Muscle of leg (tissue), 3 donors: ENCODE measurements at regions not wholly inside any gene's neighbourhood (a gene's known extent, or its start where the extent isn't known, plus 50 kb on each side); places are given as distances from the start of the nearest gene placed in this dataset.

ENCODE experiments used
- DNase-seq: peaks from one replicate; pipeline ENCODE4 v3.0.0; 2013
- H3K27ac ChIP-seq: one replicate; pipeline ENCODE4 v1.5.1; 2013; ENCODE audit warnings: mild to moderate bottlenecking, low read length, control low read depth
- H3K27me3 ChIP-seq: one replicate; pipeline ENCODE4 v1.6.1; 2013; ENCODE audit warnings: low read length; ENCODE audit not compliant: control insufficient read depth, insufficient read depth
- H3K36me3 ChIP-seq: one replicate; pipeline ENCODE4 v1.6.1; 2013; ENCODE audit warnings: low read length; ENCODE audit not compliant: control insufficient read depth, insufficient read depth
- H3K4me1 ChIP-seq: one replicate; pipeline ENCODE4 v1.6.1; 2013; ENCODE audit warnings: low read length; ENCODE audit not compliant: control insufficient read depth, insufficient read depth
- H3K4me3 ChIP-seq: one replicate; pipeline ENCODE4 v1.5.1; 2013; ENCODE audit warnings: low read length, control low read depth
- H3K9me3 ChIP-seq: replicated peaks from 2 replicates; pipeline ENCODE4 v1.6.1; 2013; ENCODE audit warnings: low read depth, low read length; ENCODE audit not compliant: control insufficient read depth
- WGBS: methylation state at CpG from one replicate; pipeline ENCODE4 v1.1.5; 2013; ENCODE audit warnings: missing lambda C conversion rate; ENCODE audit not compliant: insufficient coverage; 5-methylcytosine and 5-hydroxymethylcytosine counted together

DNA sequence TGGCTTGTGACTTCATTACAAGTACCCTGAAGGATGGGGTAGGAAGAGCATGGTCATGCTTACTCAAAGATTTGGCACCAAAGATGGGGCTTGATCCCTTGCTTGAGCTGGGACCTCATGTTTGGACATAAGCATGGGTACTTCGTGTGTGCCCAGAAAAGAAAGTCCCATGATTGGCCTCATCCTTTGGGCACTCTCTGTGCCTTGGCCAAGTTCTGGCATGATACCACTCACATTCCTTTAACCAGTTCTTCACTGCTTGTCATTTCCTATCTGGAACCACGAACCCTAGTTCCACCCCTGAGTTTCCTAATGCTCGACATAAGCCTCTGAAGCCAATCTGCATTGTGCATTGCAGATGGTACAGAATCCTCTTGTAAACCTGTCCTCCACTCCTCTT lies 107.0 kb downstream of the NAV1 start:
- Histone ChIP-seq H3K27me3 (peaks cover 16% of the 10 kb centered on the region), H3K36me3 (peaks cover 7% of the 10 kb centered on the region), H3K27ac (no peak overlapping the region), H3K4me3 (no peak overlapping the region), H3K4me1 (peaks cover 51% of the 10 kb centered on the region), H3K9me3 (no peaks in the 10 kb centered on the region)
- 40% methylated on average over 1 of the region's 3 CpGs for WGBS
- no peak for DNase-seq

DNA sequence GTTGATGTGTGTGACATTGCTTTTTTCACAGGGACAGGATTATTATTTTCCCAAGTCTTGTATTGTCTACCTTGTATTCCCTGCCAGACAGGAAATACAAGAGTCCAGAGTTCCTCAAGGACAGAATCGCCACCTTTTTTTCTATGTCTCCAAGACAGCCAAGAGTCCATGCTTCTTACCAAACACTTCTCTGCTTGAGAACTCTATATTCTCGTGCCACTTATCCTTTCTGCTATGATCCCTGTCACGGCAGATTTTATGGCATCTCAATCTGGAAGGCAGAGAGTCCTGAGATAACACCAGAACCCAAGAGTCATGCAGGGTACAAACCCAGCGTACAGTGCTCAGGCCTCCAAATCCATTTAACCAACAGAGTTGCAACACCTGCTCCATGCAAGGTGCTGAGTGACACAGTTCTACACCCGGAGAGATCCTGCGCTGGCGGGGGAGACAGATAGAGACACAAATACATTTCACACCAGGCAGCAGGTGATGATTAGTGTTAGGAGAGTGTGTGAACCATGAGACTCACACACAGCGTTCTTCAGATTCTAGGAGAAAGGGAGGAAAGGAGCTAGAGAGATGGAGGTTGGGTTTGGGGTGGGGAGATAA lies 107.6 kb downstream of the NAV1 start:
- H3K4me1 ChIP-seq = peaks cover 51% of the 10 kb centered on the region
- H3K4me3 ChIP-seq = no peak overlapping the region
- H3K36me3 ChIP-seq = peaks cover 6% of the 10 kb centered on the region
- no peaks in the 10 kb centered on the region for H3K9me3 ChIP-seq
- WGBS = 68% methylated on average over 3 of the region's 8 CpGs
- no peak for DNase-seq
- H3K27me3 ChIP-seq = peaks cover 16% of the 10 kb centered on the region
- H3K27ac ChIP-seq = no peak overlapping the region

DNA sequence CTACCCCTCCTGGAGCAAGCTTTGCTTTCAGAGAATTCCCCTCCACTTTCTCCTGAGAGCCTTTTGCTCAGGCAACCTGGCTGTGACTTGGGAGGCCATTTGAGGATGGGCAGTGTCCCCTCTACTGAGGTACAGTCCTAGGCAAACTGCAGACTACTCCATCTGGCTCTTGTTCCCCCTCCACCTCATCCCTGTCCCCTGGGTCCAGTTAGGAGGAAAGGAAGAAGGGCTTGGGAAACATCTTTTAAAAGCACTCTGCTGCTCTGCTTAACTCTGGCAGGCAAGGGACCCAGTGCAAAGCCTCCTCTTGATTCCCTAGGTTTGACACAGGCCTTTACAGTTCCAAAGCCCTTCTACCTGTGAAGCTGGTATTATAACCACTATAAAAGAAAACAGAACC lies 108.2 kb downstream of the NAV1 start:
- Histone ChIP-seq H3K27ac (no peak overlapping the region), H3K4me1 (peaks cover 55% of the 10 kb centered on the region)

DNA sequence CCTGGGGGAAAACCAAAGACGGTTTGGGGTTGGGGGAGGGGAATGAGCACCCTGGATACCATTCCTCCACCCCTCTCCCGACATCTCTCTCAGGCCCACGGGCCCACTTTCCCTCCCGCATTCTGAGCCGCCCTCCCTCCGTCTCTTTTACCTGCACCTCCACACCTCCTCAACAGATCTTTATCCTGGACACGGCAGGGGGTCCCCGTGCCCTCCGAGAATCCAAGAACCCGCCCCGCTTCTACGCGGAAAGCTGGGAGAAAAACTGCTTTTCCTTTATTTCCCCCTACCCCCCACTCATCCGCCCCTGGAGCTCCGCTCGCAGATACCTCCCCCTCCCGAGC lies 108.8 kb downstream of the NAV1 start:
- H3K9me3 ChIP-seq = no peaks in the 10 kb centered on the region
- no peak for DNase-seq
- WGBS = 9% methylated on average over 15 of the region's 17 CpGs
- H3K36me3 ChIP-seq = peaks cover 4% of the 10 kb centered on the region
- H3K4me3 ChIP-seq = peak overlapping the region; percentile 82
- peaks cover 16% of the 10 kb centered on the region for H3K27me3 ChIP-seq
- H3K4me1 ChIP-seq = peaks cover 61% of the 10 kb centered on the region
- peak overlapping the region; percentile 69 for H3K27ac ChIP-seq

More for the DNA sequence above, 108.2 kb downstream of the NAV1 start:
- Histone ChIP-seq H3K36me3 (peaks cover 4% of the 10 kb centered on the region), H3K4me3 (peak overlapping the region; percentile 82), H3K27me3 (peaks cover 16% of the 10 kb centered on the region), H3K9me3 (no peaks in the 10 kb centered on the region)
- no peak for DNase-seq

DNA sequence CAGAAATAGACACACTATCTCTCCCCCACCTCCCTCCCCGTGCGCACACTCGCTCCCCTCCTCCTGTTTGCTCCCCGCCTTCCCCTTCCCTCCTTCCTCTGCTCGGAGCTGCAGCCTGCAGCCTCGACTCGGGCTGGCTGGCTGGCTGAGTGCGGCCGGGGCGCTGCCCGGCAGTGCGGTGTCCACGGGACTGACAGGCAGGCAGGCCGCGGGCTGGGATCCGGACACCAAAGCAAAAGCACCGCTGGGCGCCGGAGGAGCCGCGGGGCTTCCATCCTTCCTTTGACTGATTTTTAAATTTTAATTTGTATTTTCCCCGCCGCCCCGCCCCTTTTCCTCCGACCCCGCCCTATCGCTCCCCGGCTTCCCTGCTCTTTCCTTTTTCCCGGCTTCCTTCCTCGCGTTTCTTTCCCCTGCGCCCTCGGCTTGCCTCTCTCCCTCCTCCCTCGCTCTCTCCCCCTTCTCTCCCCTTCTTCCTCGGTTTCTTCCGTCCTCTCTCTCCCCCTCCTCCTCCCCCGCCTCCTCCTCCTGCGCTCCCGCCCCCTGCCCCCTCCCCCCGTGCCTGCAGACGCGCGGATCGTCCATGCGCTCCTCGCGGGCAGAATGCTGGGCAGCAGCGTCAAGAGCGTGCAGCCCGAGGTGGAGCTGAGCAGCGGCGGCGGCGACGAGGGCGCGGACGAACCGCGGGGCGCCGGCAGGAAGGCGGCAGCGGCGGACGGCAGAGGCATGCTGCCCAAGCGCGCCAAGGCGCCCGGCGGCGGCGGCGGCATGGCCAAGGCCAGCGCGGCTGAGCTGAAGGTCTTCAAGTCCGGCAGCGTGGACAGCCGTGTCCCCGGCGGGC lies 109.4 kb downstream of the NAV1 start:
- DNase-seq = peak; percentile 82

DNA sequence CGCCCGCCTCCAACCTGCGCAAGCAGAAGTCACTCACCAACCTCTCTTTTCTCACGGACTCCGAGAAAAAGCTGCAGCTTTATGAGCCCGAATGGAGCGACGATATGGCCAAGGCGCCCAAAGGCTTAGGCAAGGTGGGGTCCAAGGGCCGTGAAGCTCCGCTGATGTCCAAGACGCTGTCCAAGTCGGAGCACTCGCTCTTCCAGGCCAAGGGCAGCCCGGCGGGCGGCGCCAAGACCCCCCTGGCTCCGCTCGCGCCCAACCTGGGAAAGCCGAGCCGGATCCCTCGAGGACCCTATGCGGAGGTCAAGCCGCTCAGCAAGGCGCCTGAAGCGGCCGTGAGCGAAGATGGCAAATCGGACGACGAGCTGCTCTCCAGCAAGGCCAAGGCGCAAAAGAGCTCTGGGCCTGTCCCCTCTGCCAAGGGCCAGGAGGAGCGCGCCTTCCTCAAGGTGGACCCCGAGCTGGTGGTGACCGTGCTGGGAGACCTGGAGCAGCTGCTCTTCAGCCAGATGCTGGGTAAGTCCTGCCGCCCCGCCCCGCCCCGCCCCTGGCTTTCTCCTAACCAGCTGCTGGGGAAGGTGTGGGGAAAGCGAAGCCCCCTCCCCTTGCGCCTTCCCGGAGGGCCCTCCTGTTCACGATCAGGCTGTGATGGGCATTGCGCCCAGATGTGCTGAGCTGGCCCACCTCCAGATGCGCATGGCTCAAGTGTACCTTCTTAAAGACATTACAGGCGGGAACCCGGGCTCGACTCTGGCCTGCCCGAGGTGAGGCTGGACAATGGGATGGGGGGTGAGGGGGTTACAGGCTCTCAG lies 110.2 kb downstream of the NAV1 start:
- H3K27ac ChIP-seq = peak overlapping the region; percentile 83

More for the DNA sequence above, 109.4 kb downstream of the NAV1 start:
- no peaks in the 10 kb centered on the region for H3K9me3 ChIP-seq
- peak overlapping the region; percentile 82 for H3K4me3 ChIP-seq
- peaks cover 7% of the 10 kb centered on the region for H3K36me3 ChIP-seq
- H3K27me3 ChIP-seq = peaks cover 16% of the 10 kb centered on the region
- peak overlapping the region; percentile 69 for H3K27ac ChIP-seq
- 0% methylated on average over 72 of the region's 81 CpGs for WGBS
- peaks cover 66% of the 10 kb centered on the region for H3K4me1 ChIP-seq

DNA sequence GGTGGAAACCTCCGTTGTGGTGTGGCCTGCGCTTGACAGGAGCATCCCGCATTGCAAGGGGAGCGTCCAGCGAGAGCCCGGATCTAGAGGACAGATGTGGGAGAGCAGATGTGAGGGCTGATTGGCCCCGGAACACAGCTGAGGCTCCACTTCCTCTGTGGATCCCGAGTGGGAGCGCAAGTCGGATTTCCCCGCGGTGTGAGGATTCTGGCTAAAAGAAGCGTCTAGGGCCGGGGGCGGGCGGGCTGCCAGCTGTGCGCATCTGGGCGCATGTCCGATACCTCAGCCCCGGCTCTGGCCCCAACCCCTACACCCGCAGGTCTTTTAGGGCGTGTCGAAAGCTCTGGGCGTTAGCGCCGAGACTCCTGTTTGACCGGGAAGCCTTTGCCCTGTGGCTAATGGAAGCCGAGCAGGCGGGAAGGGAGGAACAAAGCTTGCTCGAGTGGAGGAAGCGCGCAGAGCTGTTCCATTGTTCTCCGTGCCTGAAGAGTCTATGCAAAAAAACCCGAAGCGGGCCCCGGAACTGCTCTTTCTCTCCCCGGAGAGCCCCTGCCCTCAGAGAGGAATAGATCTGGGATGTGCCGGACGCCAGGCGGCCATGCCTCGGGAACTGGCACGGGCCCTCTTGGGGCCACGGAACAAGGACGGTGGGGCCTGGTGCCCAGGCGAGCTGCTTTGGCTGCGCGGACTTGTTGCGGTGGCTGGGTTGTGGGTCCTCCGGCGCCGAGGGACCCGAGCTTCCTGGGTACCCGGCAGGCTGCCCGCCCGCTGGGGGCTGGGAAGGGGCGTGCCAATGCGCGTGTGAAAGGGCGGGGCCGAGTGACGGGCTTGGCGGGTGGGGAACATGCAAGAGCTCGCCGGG lies 111.1 kb downstream of the NAV1 start:
- H3K9me3 ChIP-seq = no peaks in the 10 kb centered on the region
- peaks cover 73% of the 10 kb centered on the region for H3K4me1 ChIP-seq
- peak overlapping the region; percentile 83 for H3K27ac ChIP-seq
- 3% methylated on average over 52 of the region's 64 CpGs for WGBS
- H3K36me3 ChIP-seq = peaks cover 10% of the 10 kb centered on the region
- H3K27me3 ChIP-seq = peaks cover 16% of the 10 kb centered on the region
- peak; percentile 92 for DNase-seq
- H3K4me3 ChIP-seq = peak overlapping the region; percentile 82

More for the DNA sequence above, 110.2 kb downstream of the NAV1 start:
- no peak for DNase-seq
- H3K27me3 ChIP-seq = peaks cover 16% of the 10 kb centered on the region
- H3K36me3 ChIP-seq = peaks cover 10% of the 10 kb centered on the region
- no peaks in the 10 kb centered on the region for H3K9me3 ChIP-seq
- peak overlapping the region; percentile 82 for H3K4me3 ChIP-seq
- WGBS = 3% methylated on average over 49 of the region's 52 CpGs
- H3K4me1 ChIP-seq = peaks cover 67% of the 10 kb centered on the region

DNA sequence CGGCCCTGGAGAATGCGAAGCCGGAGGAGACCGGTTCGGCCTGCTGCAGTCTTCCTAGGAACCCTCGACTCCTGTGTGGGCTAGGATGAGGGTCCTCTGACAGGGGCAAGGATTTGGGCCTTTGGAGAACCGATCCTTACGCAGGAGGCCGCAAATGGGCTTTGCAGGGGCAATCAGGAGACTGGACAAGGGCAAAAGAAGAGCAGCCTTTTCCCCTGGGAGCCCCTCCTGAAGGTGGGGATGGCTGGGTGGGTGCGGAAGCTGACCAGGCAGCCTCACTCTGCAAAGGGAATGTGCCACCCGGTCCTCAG lies 111.7 kb downstream of the NAV1 start:
- peaks cover 16% of the 10 kb centered on the region for H3K27me3 ChIP-seq
- no peak for DNase-seq
- WGBS = 19% methylated on average over 11 of the region's 11 CpGs
- H3K4me1 ChIP-seq = peaks cover 79% of the 10 kb centered on the region
- peaks cover 14% of the 10 kb centered on the region for H3K36me3 ChIP-seq
- peak overlapping the region; percentile 82 for H3K4me3 ChIP-seq
- H3K27ac ChIP-seq = peak overlapping the region; percentile 83
- H3K9me3 ChIP-seq = no peaks in the 10 kb centered on the region

DNA sequence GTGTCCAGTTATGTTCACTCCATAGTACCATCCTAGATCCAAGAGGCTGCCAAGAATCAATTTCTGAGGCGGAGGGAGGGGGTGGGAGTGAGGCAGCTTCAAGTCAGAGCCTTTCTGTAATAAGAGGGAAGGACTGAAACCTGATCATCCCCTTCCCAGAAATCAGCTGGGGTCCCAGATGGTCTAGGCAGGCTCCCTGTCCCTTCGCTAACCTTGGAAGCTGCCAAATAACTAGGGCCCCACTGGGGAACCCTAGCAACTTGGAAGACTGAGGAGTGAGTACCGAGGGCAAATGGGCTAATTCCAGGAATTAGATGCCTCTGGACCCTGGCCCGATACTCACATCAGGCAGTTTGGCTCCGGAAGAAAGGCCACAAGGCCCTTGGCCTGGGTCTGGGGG lies 113.3 kb downstream of the NAV1 start:
- Histone ChIP-seq H3K27me3 (peaks cover 14% of the 10 kb centered on the region), H3K4me1 (peaks cover 88% of the 10 kb centered on the region), H3K36me3 (peaks cover 16% of the 10 kb centered on the region), H3K9me3 (no peaks in the 10 kb centered on the region), H3K4me3 (no peak overlapping the region), H3K27ac (peak overlapping the region; percentile 75)
- WGBS = 13% methylated on average over 3 of the region's 5 CpGs
- peak; percentile 72 for DNase-seq
